PFSK-1 (cell line): ENCODE measurements at regions not wholly inside any gene's neighbourhood (a gene's known extent, or its start where the extent isn't known, plus 50 kb on each side); places are given as distances from the start of the nearest gene placed in this dataset.

Experiments
- POLR2AphosphoS5 ChIP-seq: IDR thresholded peaks from 2 replicates; pipeline ENCODE4 v1.6.1; 2012; ENCODE audit warnings: low read depth, mild to moderate bottlenecking, control low read depth, low read length, moderate library complexity
- REST ChIP-seq, 2 experiments: IDR thresholded peaks; 2 replicates each; pipeline versions ENCODE4 v1.6.1 to v1.8.0; 2011 to 2012; ENCODE audit warnings: low read depth in 2 of 2, low read length in 2 of 2, control low read depth in 1 of 2, inconsistent platforms in 1 of 2, mild to moderate bottlenecking in 1 of 2, moderate library complexity in 1 of 2; ENCODE audit not compliant: insufficient read depth in 1 of 2
- TAF1 ChIP-seq: IDR thresholded peaks from 2 replicates; pipeline ENCODE4 v1.6.1; 2012; ENCODE audit warnings: low read length, control low read depth, borderline replicate concordance; ENCODE audit not compliant: insufficient read depth

- no peak for TF ChIP-seq REST (IDR thresholded peaks at IDR 0.05; ENCODE audit: insufficient read depth in 1 of 2, low read depth in 2 of 2, low read length in 2 of 2)
- no peak for TF ChIP-seq POLR2AphosphoS5
- TF ChIP-seq TAF1 = no peak
Measured at GRCh38 chr3:64329037-64329436, 103.8 kb upstream of the PRICKLE2 start.
